CD4-positive, alpha-beta memory T cell (primary cell): ENCODE measurements at regions not wholly inside any gene's neighbourhood (a gene's known extent, or its start where the extent isn't known, plus 50 kb on each side); places are given as distances from the start of the nearest gene placed in this dataset.
A peak's percentile ranks its signal among the peaks of the same experiment; 100 is the strongest.

Experiments
- CTCF ChIA-PET: fragments of 350-600 bp; sonication (Branson Sonifier 250); formaldehyde crosslinking; loops from one replicate; lab custom pipeline; 2021; ENCODE audit warnings: inconsistent platforms; ENCODE audit not compliant: partially characterized antibody; lab: Charles Lee
- POLR2A ChIA-PET: fragments of 350-600 bp; sonication (Branson Sonifier 250); formaldehyde crosslinking; loops from one replicate; lab custom pipeline; 2021; ENCODE audit not compliant: partially characterized antibody; lab: Charles Lee
- DNase-seq, 5 donors: peaks; one replicate each; pipeline versions ENCODE4 v3.0.0 to v3.0.0-alpha.2; 2020 to 2022; ENCODE audit warnings: mixed read lengths in 1 of 5
- H3K27ac ChIP-seq: one replicate; pipeline ENCODE4 v1.7.0; 2013; ENCODE audit warnings: low read depth, low read length
- H3K27me3 ChIP-seq: 2 replicates; pipeline ENCODE4 v1.7.0; 2013; ENCODE audit warnings: mild to moderate bottlenecking, low read length, moderate library complexity; ENCODE audit not compliant: insufficient read depth
- H3K36me3 ChIP-seq: 2 replicates; pipeline ENCODE4 v1.7.0; 2013; ENCODE audit warnings: mild to moderate bottlenecking, low read length, moderate library complexity; ENCODE audit not compliant: insufficient read depth
- H3K4me1 ChIP-seq: 2 replicates; pipeline ENCODE4 v1.7.0; 2013; ENCODE audit warnings: mild to moderate bottlenecking, low read length, moderate library complexity; ENCODE audit not compliant: insufficient read depth
- H3K4me3 ChIP-seq, 2 donors: one replicate each; pipeline ENCODE4 v1.7.0; 2013; ENCODE audit warnings: low read length in 2 of 2, mild to moderate bottlenecking in 1 of 2
- H3K9me3 ChIP-seq, 2 donors: one replicate each; pipeline ENCODE4 v1.7.0; 2013; ENCODE audit warnings: low read length in 2 of 2, control low read depth in 1 of 2; ENCODE audit not compliant: control insufficient read depth in 1 of 2
- H3K27ac Mint-ChIP-seq, 7 donors: one replicate each; pipeline ENCODE4 v1.8.0; 2020 to 2021; ENCODE audit warnings: mixed read lengths in 7 of 7, mild to moderate bottlenecking in 6 of 7, inconsistent platforms in 3 of 7, moderate library complexity in 3 of 7
- H3K27me3 Mint-ChIP-seq, 2 donors: one replicate each; pipeline ENCODE4 v1.8.0; 2020 to 2021; ENCODE audit warnings: mixed read lengths in 2 of 2
- H3K36me3 Mint-ChIP-seq, 2 donors: one replicate each; pipeline ENCODE4 v1.8.0; 2020 to 2021; ENCODE audit warnings: mixed read lengths in 2 of 2, inconsistent platforms in 1 of 2, mild to moderate bottlenecking in 1 of 2
- H3K4me1 Mint-ChIP-seq, 4 donors: one replicate each; pipeline ENCODE4 v1.8.0; 2020 to 2021; ENCODE audit warnings: mixed read lengths in 4 of 4, mild to moderate bottlenecking in 1 of 4
- H3K4me3 Mint-ChIP-seq, 8 donors: one replicate each; pipeline ENCODE4 v1.8.0; 2020 to 2021; ENCODE audit warnings: mixed read lengths in 8 of 8, mild to moderate bottlenecking in 7 of 8, moderate library complexity in 6 of 8, inconsistent platforms in 3 of 8
- H3K9me3 Mint-ChIP-seq, 8 donors: one replicate each; pipeline ENCODE4 v1.8.0; 2020 to 2021; ENCODE audit warnings: mixed read lengths in 8 of 8, mild to moderate bottlenecking in 5 of 8, inconsistent platforms in 3 of 8, moderate library complexity in 1 of 8
- intact Hi-C: fragments of 100-400 bp; cut with micrococcal nuclease; formaldehyde crosslinking; loops from one replicate; pipeline ENCODE4 v1.15.1; 2023

GRCh38 chr4:60088807-60089486 lies 1111.2 kb upstream of the ADGRL3 start:
- Mint-ChIP-seq H3K4me3 (no peak overlapping the region), H3K9me3 (peaks cover 0 to 20% (median 10%) of the 10 kb centered on the region in 8 donors), H3K27ac (no peak overlapping the region), H3K4me1 (no peaks in the 10 kb centered on the region), H3K36me3 (no peaks in the 10 kb centered on the region), H3K27me3 (no peaks in the 10 kb centered on the region)
- intact Hi-C loops: no loop called here
- ChIA-PET POLR2A (no interaction called here), CTCF (no interaction called here)
- no peaks in the 10 kb centered on the region for H3K4me1 ChIP-seq
- DNase-seq: no peak
- no peak overlapping the region for H3K4me3 ChIP-seq
- H3K27me3 ChIP-seq: no peaks in the 10 kb centered on the region
- H3K36me3 ChIP-seq: no peaks in the 10 kb centered on the region
- H3K27ac ChIP-seq: no peak overlapping the region
- no peaks in the 10 kb centered on the region for H3K9me3 ChIP-seq

GRCh38 chr4:60089546-60090273 lies 1110.4 kb upstream of the ADGRL3 start:
- DNase-seq: no peak
- POLR2A ChIA-PET: no interaction called here
- H3K4me3 ChIP-seq: no peak overlapping the region
- no peaks in the 10 kb centered on the region for H3K36me3 ChIP-seq
- H3K27ac ChIP-seq: no peak overlapping the region
- no peak overlapping the region for H3K27ac Mint-ChIP-seq
- no peak overlapping the region for H3K4me3 Mint-ChIP-seq
- CTCF ChIA-PET: no interaction called here
- no peaks in the 10 kb centered on the region for H3K27me3 Mint-ChIP-seq
- intact Hi-C loops: no loop called here
- H3K9me3 Mint-ChIP-seq: peaks cover 0 to 14% (median 7%) of the 10 kb centered on the region in 8 donors
- H3K36me3 Mint-ChIP-seq: no peaks in the 10 kb centered on the region
- no peaks in the 10 kb centered on the region for H3K9me3 ChIP-seq
- H3K4me1 ChIP-seq: no peaks in the 10 kb centered on the region
- no peaks in the 10 kb centered on the region for H3K27me3 ChIP-seq
- no peaks in the 10 kb centered on the region for H3K4me1 Mint-ChIP-seq

GRCh38 chr4:60096676-60097075 lies 1103.5 kb upstream of the ADGRL3 start:
- H3K9me3 Mint-ChIP-seq: peaks cover 3 to 10% (median 6%) of the 10 kb centered on the region in 8 donors
- Histone ChIP-seq H3K36me3 (no peaks in the 10 kb centered on the region), H3K4me3 (no peak overlapping the region), H3K27ac (no peak overlapping the region), H3K4me1 (no peaks in the 10 kb centered on the region), H3K27me3 (no peaks in the 10 kb centered on the region), H3K9me3 (no peaks in the 10 kb centered on the region)
- H3K4me3 Mint-ChIP-seq: no peak overlapping the region
- intact Hi-C loops: no loop called here
- CTCF ChIA-PET: no interaction called here
- H3K27ac Mint-ChIP-seq: no peak overlapping the region
- no peak for DNase-seq
- POLR2A ChIA-PET: no interaction called here
- no peaks in the 10 kb centered on the region for H3K27me3 Mint-ChIP-seq
- H3K4me1 Mint-ChIP-seq: no peaks in the 10 kb centered on the region
- no peaks in the 10 kb centered on the region for H3K36me3 Mint-ChIP-seq

DNA sequence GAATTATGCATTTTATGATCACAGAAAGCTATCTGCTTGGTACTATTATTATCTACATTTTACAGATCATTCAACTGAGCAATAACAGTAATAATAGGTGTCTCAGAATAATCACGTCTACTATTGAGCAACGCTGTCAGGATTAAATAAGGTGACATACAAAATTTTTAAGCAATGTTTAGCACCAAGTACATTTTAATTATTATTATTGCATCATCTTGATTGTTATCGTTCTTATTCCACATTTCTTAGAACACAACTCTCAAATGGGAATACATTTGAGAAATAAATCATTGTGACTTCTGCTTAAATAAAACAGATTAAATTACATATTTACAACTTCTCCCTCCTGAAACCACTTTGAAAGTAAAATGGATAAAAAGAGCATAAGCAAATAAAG lies 1083.5 kb upstream of the ADGRL3 start:
- Histone ChIP-seq H3K36me3 (no peaks in the 10 kb centered on the region), H3K27ac (no peak overlapping the region), H3K9me3 (no peaks in the 10 kb centered on the region), H3K4me1 (no peaks in the 10 kb centered on the region), H3K27me3 (no peaks in the 10 kb centered on the region), H3K4me3 (no peak overlapping the region)
- H3K36me3 Mint-ChIP-seq: no peaks in the 10 kb centered on the region
- no peak overlapping the region for H3K4me3 Mint-ChIP-seq
- CTCF ChIA-PET: no interaction called here
- peaks cover 0 to 9% (median 3%) of the 10 kb centered on the region in 8 donors for H3K9me3 Mint-ChIP-seq
- DNase-seq: no peak
- H3K27me3 Mint-ChIP-seq: no peaks in the 10 kb centered on the region
- H3K4me1 Mint-ChIP-seq: no peaks in the 10 kb centered on the region
- POLR2A ChIA-PET: no interaction called here
- H3K27ac Mint-ChIP-seq: no peak overlapping the region
- intact Hi-C loops: no loop called here

- ChIA-PET CTCF (no interaction called here), POLR2A (no interaction called here)
- intact Hi-C loops: no loop called here
- no peaks in the 10 kb centered on the region for H3K4me1 Mint-ChIP-seq
- no peak for DNase-seq
- Histone ChIP-seq H3K27ac (no peak overlapping the region), H3K27me3 (no peaks in the 10 kb centered on the region), H3K9me3 (no peaks in the 10 kb centered on the region), H3K4me1 (no peaks in the 10 kb centered on the region), H3K4me3 (no peak overlapping the region), H3K36me3 (no peaks in the 10 kb centered on the region)
- no peaks in the 10 kb centered on the region for H3K27me3 Mint-ChIP-seq
- H3K4me3 Mint-ChIP-seq: peak overlapping the region in 1 of 8 donors; percentile 11
- peaks cover 0 to 7% (median 2%) of the 10 kb centered on the region in 8 donors for H3K9me3 Mint-ChIP-seq
- no peak overlapping the region for H3K27ac Mint-ChIP-seq
- no peaks in the 10 kb centered on the region for H3K36me3 Mint-ChIP-seq
Measured at GRCh38 chr4:60117726-60118323, 1082.3 kb upstream of the ADGRL3 start.

GRCh38 chr4:60122820-60123219 lies 1077.3 kb upstream of the ADGRL3 start:
- Mint-ChIP-seq H3K27me3 (no peaks in the 10 kb centered on the region), H3K36me3 (no peaks in the 10 kb centered on the region), H3K4me1 (no peaks in the 10 kb centered on the region), H3K9me3 (peaks cover 0 to 4% (median under 1%) of the 10 kb centered on the region in 8 donors), H3K4me3 (no peak overlapping the region), H3K27ac (no peak overlapping the region)
- DNase-seq: no peak
- ChIA-PET CTCF (no interaction called here), POLR2A (no interaction called here)
- no peaks in the 10 kb centered on the region for H3K4me1 ChIP-seq
- H3K9me3 ChIP-seq: no peaks in the 10 kb centered on the region
- intact Hi-C loops: no loop called here
- H3K27ac ChIP-seq: no peak overlapping the region
- no peaks in the 10 kb centered on the region for H3K36me3 ChIP-seq
- no peaks in the 10 kb centered on the region for H3K27me3 ChIP-seq
- H3K4me3 ChIP-seq: no peak overlapping the region

GRCh38 chr4:60128888-60129287 lies 1071.2 kb upstream of the ADGRL3 start:
- H3K36me3 Mint-ChIP-seq: no peaks in the 10 kb centered on the region
- H3K27me3 Mint-ChIP-seq: no peaks in the 10 kb centered on the region
- no peaks in the 10 kb centered on the region for H3K36me3 ChIP-seq
- no peaks in the 10 kb centered on the region for H3K4me1 Mint-ChIP-seq
- POLR2A ChIA-PET: no interaction called here
- intact Hi-C loops: no loop called here
- H3K4me3 Mint-ChIP-seq: no peak overlapping the region
- CTCF ChIA-PET: no interaction called here
- no peaks in the 10 kb centered on the region for H3K4me1 ChIP-seq
- H3K9me3 ChIP-seq: no peaks in the 10 kb centered on the region
- no peak overlapping the region for H3K4me3 ChIP-seq
- no peak overlapping the region for H3K27ac Mint-ChIP-seq
- DNase-seq: no peak
- no peaks in the 10 kb centered on the region for H3K27me3 ChIP-seq
- H3K27ac ChIP-seq: no peak overlapping the region
- peaks cover 0 to 5% (median 3%) of the 10 kb centered on the region in 8 donors for H3K9me3 Mint-ChIP-seq
